GM23248 (cell line): ENCODE measurements at regions not wholly inside any gene's neighbourhood (a gene's known extent, or its start where the extent isn't known, plus 50 kb on each side); places are given as distances from the start of the nearest gene placed in this dataset.

ENCODE experiments used
- DNase-seq: peaks from one replicate; pipeline ENCODE4 v3.0.0-alpha.2; 2015
- H2AFZ ChIP-seq: fragments of 200-600 bp; sonication (generic); 2 replicates; pipeline ENCODE4 v1.6.1; 2016; ENCODE audit warnings: antibody characterized with exemption
- H3F3A ChIP-seq: fragments of 200-600 bp; sonication (generic); 2 replicates; pipeline ENCODE4 v1.6.1; 2016; ENCODE audit warnings: mild to moderate bottlenecking, antibody characterized with exemption, mixed run types; ENCODE audit not compliant: insufficient read depth
- H3K27ac ChIP-seq: fragments of 200-600 bp; sonication (generic); 2 replicates; pipeline ENCODE4 v1.5.1; 2016; ENCODE audit warnings: mild to moderate bottlenecking
- H3K27me3 ChIP-seq: fragments of 200-600 bp; sonication (generic); replicated peaks from 2 replicates; pipeline ENCODE4 v1.6.1; 2016; ENCODE audit warnings: mild to moderate bottlenecking; ENCODE audit not compliant: insufficient read depth
- H3K36me3 ChIP-seq: fragments of 200-600 bp; sonication (generic); 2 replicates; pipeline ENCODE4 v1.6.1; 2016; ENCODE audit warnings: low read depth, mild to moderate bottlenecking
- H3K4me1 ChIP-seq: fragments of 200-600 bp; sonication (generic); 2 replicates; pipeline ENCODE4 v1.6.1; 2016; ENCODE audit warnings: mild to moderate bottlenecking; ENCODE audit not compliant: insufficient read depth
- H3K4me2 ChIP-seq: fragments of 200-600 bp; sonication (generic); one replicate; pipeline ENCODE4 v1.6.1; 2016; ENCODE audit warnings: mild to moderate bottlenecking; ENCODE audit not compliant: unreplicated experiment
- H3K4me3 ChIP-seq: fragments of 200-600 bp; sonication (generic); 2 replicates; pipeline ENCODE4 v1.5.1; 2016; ENCODE audit warnings: mild to moderate bottlenecking
- H3K79me2 ChIP-seq: fragments of 200-600 bp; sonication (generic); 2 replicates; pipeline ENCODE4 v1.6.1; 2016; ENCODE audit warnings: mild to moderate bottlenecking; ENCODE audit not compliant: insufficient read depth
- H3K9ac ChIP-seq: fragments of 200-600 bp; sonication (generic); 2 replicates; pipeline ENCODE4 v1.6.1; 2016; ENCODE audit warnings: mild to moderate bottlenecking
- H3K9me2 ChIP-seq: fragments of 200-600 bp; sonication (generic); 2 replicates; pipeline ENCODE4 v1.6.1; 2016; ENCODE audit warnings: mixed run types, mild to moderate bottlenecking, moderate library complexity; ENCODE audit not compliant: insufficient read depth
- H3K9me3 ChIP-seq: fragments of 200-600 bp; sonication (generic); one replicate; pipeline ENCODE4 v1.6.1; 2017; ENCODE audit warnings: low read depth
- H4K20me1 ChIP-seq: fragments of 200-600 bp; sonication (generic); 2 replicates; pipeline ENCODE4 v1.6.0; 2016; ENCODE audit not compliant: insufficient read depth
- EZH2 ChIP-seq: fragments of 200-600 bp; sonication (generic); IDR thresholded peaks from 2 replicates; pipeline ENCODE4 v1.6.1; 2018; ENCODE audit warnings: antibody characterized with exemption, mild to moderate bottlenecking; ENCODE audit not compliant: insufficient read depth, poor library complexity, severe bottlenecking
- EZH2phosphoT487 ChIP-seq: fragments of 200-600 bp; sonication (generic); IDR thresholded peaks from 2 replicates; pipeline ENCODE4 v1.6.1; 2018; ENCODE audit warnings: antibody characterized with exemption, moderate library complexity, mild to moderate bottlenecking, low read depth; ENCODE audit not compliant: insufficient read depth
- WGBS, 2 experiments: methylation state at CpG; one replicate each; pipeline ENCODE4 v1.1.6; 2015 to 2017; ENCODE audit warnings: low lambda C conversion rate in 2 of 2, low coverage in 1 of 2; ENCODE audit errors: missing lambda C conversion rate in 2 of 2; 5-methylcytosine and 5-hydroxymethylcytosine counted together
- in situ Hi-C: fragments of 300-500 bp; cut with MboI; formaldehyde crosslinking; loops from 2 replicates; pipeline ENCODE4 v1.15.0; 2020

DNA sequence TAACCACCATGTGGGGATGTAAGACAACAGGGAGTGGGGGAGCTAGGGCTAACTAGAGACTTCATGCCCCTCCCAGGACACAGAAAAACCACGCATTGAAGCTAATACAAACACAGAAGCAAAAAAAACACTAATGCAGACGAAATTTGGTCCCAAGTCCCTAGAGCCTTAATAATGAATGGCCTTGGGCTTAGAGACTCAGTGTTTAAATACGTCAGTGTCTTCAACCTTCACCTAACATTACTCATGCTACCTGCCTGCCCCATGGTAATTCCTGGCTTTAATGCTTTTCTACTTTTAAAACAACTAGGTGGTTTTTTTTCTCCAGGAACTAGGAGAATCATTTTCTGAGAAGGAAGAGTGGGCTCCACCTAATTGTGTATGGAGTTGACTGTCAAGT is 64.1 kb upstream of the ITSN2 start:
- H3K27ac ChIP-seq: no peak overlapping the region
- TF ChIP-seq EZH2phosphoT487 (no peak), EZH2 (no peak)
- H3K79me2 ChIP-seq: no peaks in the 10 kb centered on the region
- 56 to 62% methylated on average over 3 of the region's 3 CpGs for WGBS, 2 experiments
- H3F3A ChIP-seq: no peaks in the 10 kb centered on the region
- no peaks in the 10 kb centered on the region for H3K27me3 ChIP-seq
- no peaks in the 10 kb centered on the region for H3K9me3 ChIP-seq
- no peak overlapping the region for H3K4me2 ChIP-seq
- DNase-seq: no peak
- in situ Hi-C loops: loop anchor here (25.0 kb wide), 2 partner anchors 538 to 763 kb away; partner anchors contain the start of gene DNAJC27
- no peaks in the 10 kb centered on the region for H3K4me1 ChIP-seq
- no peak overlapping the region for H3K4me3 ChIP-seq
- H3K9ac ChIP-seq: no peak overlapping the region
- no peaks in the 10 kb centered on the region for H4K20me1 ChIP-seq
- no peak overlapping the region for H2AFZ ChIP-seq
- H3K36me3 ChIP-seq: no peaks in the 10 kb centered on the region
- H3K9me2 ChIP-seq: no peaks in the 10 kb centered on the region

DNA sequence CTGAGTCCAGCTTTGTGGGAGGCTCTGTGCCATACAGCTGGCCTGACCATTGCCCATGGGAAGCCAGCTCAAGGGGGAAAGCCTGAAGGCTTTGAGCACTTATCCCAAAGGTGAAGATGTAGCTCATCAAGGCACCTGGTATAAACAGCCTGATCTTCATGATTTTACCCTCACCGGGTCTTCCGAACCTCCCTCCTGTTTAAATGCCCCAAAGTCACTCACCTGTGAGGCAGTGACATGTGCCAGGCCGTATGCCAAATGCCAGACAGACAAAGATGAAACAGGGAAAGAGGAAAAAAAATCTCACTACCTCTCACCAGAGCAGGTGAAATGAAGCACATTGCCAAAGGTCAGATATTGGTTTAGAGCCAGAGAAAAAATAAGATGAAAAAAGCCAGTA is 62.8 kb upstream of the ITSN2 start:
- Histone ChIP-seq H3K4me1 (no peaks in the 10 kb centered on the region), H3K9me3 (no peaks in the 10 kb centered on the region), H3K4me2 (no peak overlapping the region), H4K20me1 (no peaks in the 10 kb centered on the region), H3K27me3 (no peaks in the 10 kb centered on the region), H2AFZ (no peak overlapping the region), H3K79me2 (no peaks in the 10 kb centered on the region), H3K9ac (no peak overlapping the region), H3K9me2 (no peaks in the 10 kb centered on the region), H3K4me3 (no peak overlapping the region), H3K36me3 (no peaks in the 10 kb centered on the region), H3K27ac (no peak overlapping the region), H3F3A (no peaks in the 10 kb centered on the region)
- 65 to 66% methylated on average over 3 of the region's 3 CpGs for WGBS, 2 experiments
- in situ Hi-C loops: loop anchor here (25.0 kb wide), 2 partner anchors 539 to 764 kb away; partner anchors contain the start of gene DNAJC27
- no peak for TF ChIP-seq EZH2
- TF ChIP-seq EZH2phosphoT487: no peak
- no peak for DNase-seq

GRCh38 chr2:24421668-24422067 is 61.3 kb upstream of the ITSN2 start:
- no peaks in the 10 kb centered on the region for H3K36me3 ChIP-seq
- DNase-seq: peak; percentile 57
- no peaks in the 10 kb centered on the region for H4K20me1 ChIP-seq
- H3F3A ChIP-seq: no peaks in the 10 kb centered on the region
- in situ Hi-C loops: loop anchor here (25.0 kb wide), 2 partner anchors 541 to 766 kb away; partner anchors contain the start of gene DNAJC27
- H3K4me1 ChIP-seq: no peaks in the 10 kb centered on the region
- TF ChIP-seq EZH2 (no peak), EZH2phosphoT487 (no peak)
- H3K4me2 ChIP-seq: no peak overlapping the region
- H3K9me3 ChIP-seq: no peaks in the 10 kb centered on the region
- H3K9ac ChIP-seq: no peak overlapping the region
- no peaks in the 10 kb centered on the region for H3K27me3 ChIP-seq
- 12 to 21% methylated on average over 4 of the region's 4 CpGs for WGBS, 2 experiments
- no peaks in the 10 kb centered on the region for H3K9me2 ChIP-seq
- H3K79me2 ChIP-seq: no peaks in the 10 kb centered on the region
- H3K4me3 ChIP-seq: no peak overlapping the region
- H2AFZ ChIP-seq: no peak overlapping the region
- no peak overlapping the region for H3K27ac ChIP-seq

GRCh38 chr2:24420373-24420772 is 60.0 kb upstream of the ITSN2 start:
- no peak overlapping the region for H3K27ac ChIP-seq
- H3K4me1 ChIP-seq: no peaks in the 10 kb centered on the region
- H3K9ac ChIP-seq: no peak overlapping the region
- WGBS, 2 experiments: 26 to 57% methylated on average over 1 of the region's 1 CpG
- no peak overlapping the region for H3K4me2 ChIP-seq
- H3K36me3 ChIP-seq: no peaks in the 10 kb centered on the region
- TF ChIP-seq EZH2phosphoT487 (no peak), EZH2 (no peak)
- no peaks in the 10 kb centered on the region for H4K20me1 ChIP-seq
- H3K9me3 ChIP-seq: no peaks in the 10 kb centered on the region
- in situ Hi-C loops: loop anchor here (25.0 kb wide), 2 partner anchors 542 to 767 kb away; partner anchors contain the start of gene DNAJC27
- H3K9me2 ChIP-seq: no peaks in the 10 kb centered on the region
- no peak for DNase-seq
- no peak overlapping the region for H3K4me3 ChIP-seq
- no peaks in the 10 kb centered on the region for H3K27me3 ChIP-seq
- no peak overlapping the region for H2AFZ ChIP-seq
- H3F3A ChIP-seq: no peaks in the 10 kb centered on the region
- H3K79me2 ChIP-seq: no peaks in the 10 kb centered on the region
